ENCODE measurements at regions not wholly inside any gene's neighbourhood (a gene's known extent, or its start where the extent isn't known, plus 50 kb on each side); places are given as distances from the start of the nearest gene placed in this dataset.
A peak's percentile ranks its signal among the peaks of the same experiment; 100 is the strongest.

- 14% methylated on average over 3 of the region's 3 CpGs for WGBS (ENCODE audit: missing lambda C conversion rate)
These were observed 190.0 kb downstream of the ARRDC4 start for GRCh38 chr15:98150536-98150935.

GRCh38 chr15:98151096-98151495 is 190.6 kb downstream of the ARRDC4 start:
- ATAC-seq = no peak
- H3K9me3 ChIP-seq = no peaks in the 10 kb centered on the region
- no peak for TF ChIP-seq FOSL2 (IDR thresholded peaks at IDR 0.05)
- no peak for TF ChIP-seq FOSL2 (CRISPR knock-in tag; IDR thresholded peaks at IDR 0.05)
- no peak for TF ChIP-seq PHF8 (IDR thresholded peaks at IDR 0.05; ENCODE audit: borderline replicate concordance, low read depth)
- TF ChIP-seq FOSB (CRISPR knock-in tag; IDR thresholded peaks at IDR 0.05) = no peak
- TF ChIP-seq HOXB5 (CRISPR knock-in tag; IDR thresholded peaks at IDR 0.05) = no peak
- no peak for TF ChIP-seq HMGXB4 (CRISPR knock-in tag; IDR thresholded peaks at IDR 0.05; ENCODE audit: borderline replicate concordance)
- no peak for TF ChIP-seq ESRRA (IDR thresholded peaks at IDR 0.05; ENCODE audit: borderline replicate concordance, low read length)
- no peak for TF ChIP-seq RFX5 (IDR thresholded peaks at IDR 0.05)
- no peak for TF ChIP-seq HOXA7 (CRISPR knock-in tag; IDR thresholded peaks at IDR 0.05)
- no peaks in the 10 kb centered on the region for H3K4me1 ChIP-seq
- 2% methylated on average over 2 of the region's 2 CpGs for WGBS (ENCODE audit: missing lambda C conversion rate)
- H3K4me2 ChIP-seq = no peak overlapping the region
- ChIA-PET CTCF (interaction anchor here (0.6 kb wide), 1 partner anchor 35 kb away, joined by 3 read pairs; no protein-coding TSS in a partner anchor), POLR2A (no interaction called here)
- no peak overlapping the region for H3K27ac ChIP-seq
- no peak for DNase-seq (ENCODE audit: low read depth in 1 of 2, low spot score in 1 of 2)
- FAIRE-seq = no peak
- H3K4me3 ChIP-seq = no peak overlapping the region

More at GRCh38 chr15:98150536-98150935, 190.0 kb downstream of the ARRDC4 start:
- peak; percentile 18 for FAIRE-seq
- H3K4me3 ChIP-seq = no peak overlapping the region
- POLR2A ChIA-PET = no interaction called here
- no peak overlapping the region for H3K27ac ChIP-seq
- H3K4me1 ChIP-seq = no peaks in the 10 kb centered on the region
- ATAC-seq = no peak
- CTCF ChIA-PET = no interaction called here
- no peak for DNase-seq (ENCODE audit: low read depth in 1 of 2, low spot score in 1 of 2)
- no peak for TF ChIP-seq EP300 (IDR thresholded peaks at IDR 0.05)
- TF ChIP-seq HOXA7 (CRISPR knock-in tag; IDR thresholded peaks at IDR 0.05) = no peak
- no peak for TF ChIP-seq ZC3H11A (IDR thresholded peaks at IDR 0.05)
- no peak for TF ChIP-seq PHF8 (IDR thresholded peaks at IDR 0.05; ENCODE audit: borderline replicate concordance, low read depth)
- no peak for TF ChIP-seq USF2 (IDR thresholded peaks at IDR 0.05)
- no peak for TF ChIP-seq RARB (CRISPR knock-in tag; IDR thresholded peaks at IDR 0.05)
- TF ChIP-seq JUNB (IDR thresholded peaks at IDR 0.05) = no peak
- no peak for TF ChIP-seq RCOR1 (IDR thresholded peaks at IDR 0.05; ENCODE audit: low read depth, low read length)
- TF ChIP-seq NFE2L2 (conservative IDR thresholded peaks at IDR 0.05; ENCODE audit: low read length) = no peak
- no peak for TF ChIP-seq ESRRA (IDR thresholded peaks at IDR 0.05; ENCODE audit: borderline replicate concordance, low read length)
- TF ChIP-seq ZNF302 (CRISPR knock-in tag; IDR thresholded peaks at IDR 0.05) = no peak
- no peak for TF ChIP-seq FOSB (CRISPR knock-in tag; IDR thresholded peaks at IDR 0.05)
- TF ChIP-seq NPAS2 (CRISPR knock-in tag; IDR thresholded peaks at IDR 0.05; ENCODE audit: borderline replicate concordance) = no peak
- TF ChIP-seq FOSL2 (IDR thresholded peaks at IDR 0.05) = no peak
- no peak for TF ChIP-seq FOSL2 (CRISPR knock-in tag; IDR thresholded peaks at IDR 0.05)
- no peak for TF ChIP-seq TP53 (CRISPR knock-in tag; IDR thresholded peaks at IDR 0.05)
- no peaks in the 10 kb centered on the region for H3K9me3 ChIP-seq
- H3K4me2 ChIP-seq = no peak overlapping the region

GRCh38 chr15:98152156-98152555 is 191.7 kb downstream of the ARRDC4 start:
- DNase-seq (ENCODE audit: low read depth in 1 of 2, low spot score in 1 of 2) = no peak
- Histone ChIP-seq H3K4me3 (no peak overlapping the region), H3K27ac (no peak overlapping the region), H3K9me3 (no peaks in the 10 kb centered on the region), H3K4me2 (no peak overlapping the region), H3K4me1 (no peaks in the 10 kb centered on the region)
- CTCF ChIA-PET = no interaction called here
- ATAC-seq = no peak
- POLR2A ChIA-PET = no interaction called here
- no peak for FAIRE-seq
- TF ChIP-seq USF2 (IDR thresholded peaks at IDR 0.05) (no peak), MYC (IDR thresholded peaks at IDR 0.05; ENCODE audit: borderline replicate concordance, low read length) (no peak), SMC3 (IDR thresholded peaks at IDR 0.05) (no peak), RNF2 (IDR thresholded peaks at IDR 0.05; ENCODE audit: borderline replicate concordance, low read depth) (no peak), HES2 (IDR thresholded peaks at IDR 0.05) (no peak), CEBPB (IDR thresholded peaks at IDR 0.05) (no peak), RCOR1 (IDR thresholded peaks at IDR 0.05; ENCODE audit: low read depth, low read length) (no peak), CBX2 (IDR thresholded peaks at IDR 0.05; ENCODE audit: borderline replicate concordance, low read depth) (no peak), CHD4 (IDR thresholded peaks at IDR 0.05; ENCODE audit: borderline replicate concordance) (no peak), HMGXB4 (CRISPR knock-in tag; IDR thresholded peaks at IDR 0.05; ENCODE audit: borderline replicate concordance) (no peak), HOXB5 (CRISPR knock-in tag; IDR thresholded peaks at IDR 0.05) (no peak), BHLHE40 (IDR thresholded peaks at IDR 0.05; ENCODE audit: low read depth, low read length) (no peak), FOSL2 (IDR thresholded peaks at IDR 0.05) (no peak), FOSL2 (CRISPR knock-in tag; IDR thresholded peaks at IDR 0.05) (no peak), ATOH8 (CRISPR knock-in tag; IDR thresholded peaks at IDR 0.05; ENCODE audit: low read depth) (no peak)

All from A549 (cell line).